HG03342 (cell line): ENCODE measurements at regions not wholly inside any gene's neighbourhood (a gene's known extent, or its start where the extent isn't known, plus 50 kb on each side); places are given as distances from the start of the nearest gene placed in this dataset.
"Not testable (repeated sequence)": the region's sequence is repeated elsewhere in the genome, so short reads cannot be mapped to it uniquely, and the experiment has no call there.

Experiments used
- ATAC-seq: cut with Tn5 transposase; IDR thresholded peaks from one replicate; pipeline ENCODE4 v1.9.1; 2021; ENCODE audit warnings: mild to moderate bottlenecking, moderate library complexity; ENCODE audit not compliant: unreplicated experiment

DNA sequence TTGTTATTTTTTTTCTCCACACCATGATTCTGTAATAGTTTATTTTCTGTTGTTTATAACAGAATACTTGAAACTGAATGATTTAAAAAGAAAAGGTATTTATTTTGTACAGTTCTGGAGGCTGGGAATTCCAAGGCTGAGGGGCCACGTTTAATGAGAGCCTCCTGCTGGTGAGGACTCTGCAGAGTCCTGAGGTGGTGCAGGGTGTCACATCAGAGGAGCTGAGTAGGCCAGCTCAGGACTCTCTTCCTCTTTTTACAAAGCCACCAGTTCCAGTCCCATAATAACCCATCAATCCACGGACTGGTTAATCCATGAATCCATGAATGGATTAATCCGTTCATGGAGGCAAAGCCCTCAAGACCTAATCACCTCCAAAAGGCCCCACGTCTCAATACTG lies 71.6 kb downstream of the TFAP2A start:
- ATAC-seq: no peak

DNA sequence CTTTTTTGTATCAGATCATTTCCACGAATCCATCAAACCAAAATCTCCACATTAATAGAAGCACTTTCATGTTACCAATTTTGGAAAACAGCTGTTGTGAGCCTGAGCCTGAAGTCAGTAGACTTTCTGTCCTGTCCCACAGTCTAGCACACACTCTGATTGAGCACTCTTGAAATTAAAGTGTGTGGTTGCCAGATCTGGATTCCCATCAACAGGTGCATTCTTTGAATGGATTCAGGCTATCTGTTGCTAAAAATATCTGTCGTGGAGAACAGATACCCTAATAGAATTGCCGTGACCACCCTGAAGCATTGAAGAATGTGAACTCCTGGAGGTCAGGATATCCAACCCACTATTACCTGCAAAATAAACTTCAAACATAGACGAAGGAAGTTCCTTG lies 73.3 kb downstream of the TFAP2A start:
- ATAC-seq: no peak

DNA sequence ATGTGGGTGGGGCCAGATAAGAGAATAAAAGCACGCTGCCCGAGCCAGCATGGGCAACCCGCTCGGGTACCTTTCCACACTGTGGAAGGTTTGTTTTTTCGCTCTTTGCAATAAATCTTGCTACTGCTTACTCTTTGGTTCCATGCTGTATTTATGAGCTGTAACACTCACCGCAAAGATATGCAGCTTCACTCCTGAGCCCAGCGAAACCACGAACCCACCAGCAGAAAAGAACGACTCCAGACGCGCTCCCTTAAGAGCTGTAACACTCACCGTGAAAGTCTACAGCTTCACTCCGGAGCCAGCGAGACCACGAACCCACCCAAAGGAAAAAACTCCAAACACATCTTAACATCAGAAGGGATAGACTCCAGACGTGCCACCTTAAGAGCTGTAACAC lies 76.7 kb downstream of the TFAP2A start:
- no peak for ATAC-seq

DNA sequence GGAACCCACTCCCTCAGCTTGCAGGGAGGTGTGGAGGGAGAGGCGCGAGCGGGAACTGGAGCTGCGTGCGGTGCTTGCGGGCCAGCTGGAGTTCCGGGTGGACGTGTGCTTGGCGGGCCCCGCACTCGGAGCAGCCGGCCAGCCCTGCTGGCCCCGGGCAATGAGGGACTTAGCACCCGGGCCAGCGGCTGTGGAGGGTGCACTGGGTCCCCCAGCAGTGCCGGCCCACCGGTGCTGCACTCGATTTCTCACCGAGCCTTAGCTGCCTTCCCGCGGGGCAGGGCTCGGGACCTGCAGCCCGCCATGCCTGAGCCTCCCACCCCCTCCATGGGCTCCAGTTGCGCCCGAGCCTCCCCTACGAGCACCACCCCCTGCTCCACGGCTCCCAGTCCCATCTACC lies 77.5 kb downstream of the TFAP2A start:
- not testable (repeated sequence) for ATAC-seq

DNA sequence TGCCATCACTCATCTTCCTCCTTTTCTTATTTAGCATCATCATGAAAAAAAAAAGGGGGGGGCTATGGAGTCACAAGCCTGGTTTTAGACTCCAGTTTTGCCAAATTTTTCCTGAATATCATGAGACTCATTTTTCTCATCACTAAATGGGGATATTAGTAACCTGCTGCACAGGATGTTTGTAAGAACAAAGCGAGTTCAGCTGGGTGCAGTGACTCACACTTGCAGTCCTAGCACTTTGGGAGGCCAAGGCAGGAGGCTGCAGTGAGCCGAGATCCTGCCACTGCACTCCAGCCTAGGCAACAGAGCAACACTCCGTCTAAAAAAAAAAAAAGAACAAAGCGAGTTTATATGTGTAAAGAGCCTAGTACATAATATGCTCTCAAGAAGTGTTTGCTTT lies 82.8 kb downstream of the TFAP2A start:
- ATAC-seq: no peak

DNA sequence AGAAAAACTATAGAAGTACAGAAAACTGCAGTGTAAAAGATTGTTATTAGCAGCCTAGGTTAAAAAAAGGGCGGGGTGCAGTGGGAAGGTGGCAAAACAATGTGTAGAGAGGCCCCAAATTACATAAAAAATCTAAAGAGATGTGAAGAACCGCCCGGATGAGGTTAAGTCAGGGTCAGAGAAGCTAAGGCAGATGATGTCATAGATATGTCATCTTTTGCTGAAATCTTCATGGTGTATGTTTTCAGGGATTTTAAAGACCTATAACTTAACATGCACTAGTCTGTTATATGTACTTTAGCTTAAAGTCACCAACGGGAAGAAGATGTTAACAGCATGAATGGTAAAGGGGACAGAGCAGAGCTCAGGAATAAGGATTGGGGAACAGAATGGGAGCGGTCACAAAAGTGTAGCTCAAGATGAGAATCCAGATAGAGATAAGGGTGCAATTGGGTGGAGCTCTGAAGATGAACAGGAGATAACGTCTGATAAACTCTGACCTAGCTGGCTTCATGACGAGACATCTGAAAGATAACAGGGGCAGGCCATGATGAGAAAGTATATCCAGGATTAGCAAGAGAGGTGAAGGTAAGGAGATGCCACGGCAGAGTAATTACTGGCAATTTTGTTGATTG lies 83.4 kb downstream of the TFAP2A start:
- no peak for ATAC-seq

DNA sequence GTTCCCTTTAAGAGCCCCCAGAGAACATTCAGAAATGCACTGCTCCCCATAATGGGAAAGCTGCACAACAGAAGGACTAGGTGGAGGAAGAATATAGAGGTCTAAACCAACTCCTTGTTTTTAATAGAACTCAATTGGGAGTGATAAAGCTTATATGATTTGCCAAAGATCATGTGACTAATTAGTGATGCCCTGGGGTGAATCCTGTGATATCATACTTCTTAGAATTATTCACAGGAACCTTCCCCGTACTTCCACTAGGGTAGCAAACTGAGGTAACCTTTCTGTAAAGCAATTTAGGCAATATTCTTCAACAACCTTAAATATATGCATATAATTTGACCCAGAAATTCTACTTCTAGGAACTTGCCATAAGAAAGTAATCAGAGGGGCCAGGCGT lies 84.4 kb downstream of the TFAP2A start:
- ATAC-seq: no peak

DNA sequence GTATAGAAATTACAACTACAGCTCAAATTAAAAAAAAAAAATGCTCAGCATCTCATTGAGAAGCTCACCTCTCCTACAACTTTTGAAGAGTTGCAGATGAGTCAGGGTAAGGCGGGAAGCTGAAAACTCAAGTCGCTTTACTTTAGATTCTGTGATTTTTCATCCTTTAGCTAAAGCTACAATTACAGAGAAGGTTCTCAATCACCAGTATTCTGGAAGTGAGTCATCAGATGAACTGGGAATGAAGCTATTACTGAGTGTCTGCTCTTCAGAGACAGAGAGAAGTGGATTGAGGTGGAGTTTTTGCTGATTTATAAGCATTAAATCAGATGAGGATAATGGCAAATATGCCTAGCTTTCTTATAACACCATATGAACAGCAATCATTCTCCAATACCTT lies 91.9 kb downstream of the TFAP2A start:
- no peak for ATAC-seq

DNA sequence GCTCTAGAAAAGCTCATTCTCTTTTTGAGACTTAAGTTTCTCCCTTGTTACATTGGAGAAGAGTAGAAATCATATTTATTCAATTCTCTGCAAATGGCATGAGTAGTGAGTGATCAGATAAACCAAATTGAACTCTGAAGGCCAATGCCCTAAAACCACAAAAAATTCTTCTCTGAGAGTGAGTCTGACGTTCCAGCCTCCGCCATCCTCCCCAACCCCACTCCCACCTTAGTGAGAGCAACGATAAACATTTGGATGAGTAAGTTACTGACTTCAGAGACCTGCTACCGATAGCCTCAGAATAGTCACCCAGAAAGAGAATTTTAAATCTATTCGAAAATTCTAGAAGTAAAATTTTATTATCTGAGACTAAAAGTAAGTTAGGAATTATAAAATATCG lies 94.6 kb downstream of the TFAP2A start:
- ATAC-seq: no peak

DNA sequence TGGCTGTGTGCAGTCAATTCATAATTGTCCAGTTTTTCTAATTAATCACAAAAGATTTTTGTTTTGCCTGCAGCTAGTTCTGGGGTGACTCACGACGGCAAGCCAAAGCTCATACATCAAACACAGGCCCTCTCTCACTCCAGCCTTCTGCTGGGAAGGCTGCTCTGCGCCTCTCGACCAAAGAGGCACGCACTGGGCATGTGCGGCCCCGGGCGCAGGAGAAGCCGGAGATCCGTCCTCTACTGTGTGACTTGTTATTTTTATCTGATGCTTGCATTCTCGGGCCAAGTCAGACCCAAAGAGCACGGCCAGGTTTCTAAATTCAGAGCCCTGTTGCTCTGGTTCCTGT lies 98.5 kb downstream of the TFAP2A start:
- no peak for ATAC-seq

DNA sequence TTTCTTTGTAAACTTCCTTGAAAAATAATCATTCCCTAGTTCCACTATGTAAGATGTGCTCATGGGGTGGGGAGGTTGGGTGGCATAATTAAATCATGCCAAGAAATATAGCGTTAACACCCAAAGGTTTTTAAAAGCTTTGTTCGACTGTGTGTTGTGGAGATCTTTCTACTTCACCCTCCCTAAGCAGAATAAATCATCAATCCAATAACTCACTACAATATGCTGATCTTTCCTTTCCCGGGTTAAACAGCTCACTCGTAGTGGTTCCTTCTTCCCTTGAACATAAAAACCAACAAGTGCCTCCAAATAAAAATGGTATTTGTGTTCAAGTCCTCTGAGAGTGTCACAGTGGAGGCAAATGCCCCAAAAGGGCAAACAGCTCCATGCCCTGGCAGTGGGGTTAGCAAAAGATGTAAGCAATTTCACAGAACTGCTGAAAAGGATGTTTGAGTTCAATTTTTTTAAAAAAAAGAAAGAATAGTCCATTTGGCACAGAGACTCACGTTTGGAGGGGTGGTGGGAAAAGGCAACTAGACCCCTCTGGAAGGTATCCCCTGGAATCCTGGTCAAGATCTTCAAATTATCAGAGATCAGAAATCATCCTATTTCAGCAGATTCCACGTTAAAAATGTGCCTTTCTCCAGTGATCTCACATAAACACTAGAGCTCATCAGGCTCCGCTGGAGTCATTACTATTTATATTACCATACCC lies 99.1 kb downstream of the TFAP2A start:
- ATAC-seq: no peak

DNA sequence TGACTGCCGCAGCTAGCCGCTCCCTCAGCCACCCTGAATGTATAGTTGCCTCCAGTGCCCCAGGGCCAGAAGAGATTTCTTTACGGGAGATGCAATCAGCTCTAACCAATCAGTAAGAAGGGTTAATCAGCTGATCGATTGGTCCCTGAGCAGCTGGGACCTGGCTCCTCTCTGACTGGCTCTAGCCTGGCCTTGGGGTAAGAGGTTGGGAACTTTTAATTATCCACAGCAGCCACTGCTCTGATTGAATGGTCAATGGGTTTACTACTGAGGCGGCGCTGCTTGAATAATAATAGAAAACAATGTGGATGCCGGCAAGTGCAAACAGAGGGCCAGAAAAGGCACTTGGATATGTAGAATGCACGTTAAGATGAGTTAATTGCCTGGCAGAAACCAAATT lies 99.8 kb downstream of the TFAP2A start:
- ATAC-seq: no peak

DNA sequence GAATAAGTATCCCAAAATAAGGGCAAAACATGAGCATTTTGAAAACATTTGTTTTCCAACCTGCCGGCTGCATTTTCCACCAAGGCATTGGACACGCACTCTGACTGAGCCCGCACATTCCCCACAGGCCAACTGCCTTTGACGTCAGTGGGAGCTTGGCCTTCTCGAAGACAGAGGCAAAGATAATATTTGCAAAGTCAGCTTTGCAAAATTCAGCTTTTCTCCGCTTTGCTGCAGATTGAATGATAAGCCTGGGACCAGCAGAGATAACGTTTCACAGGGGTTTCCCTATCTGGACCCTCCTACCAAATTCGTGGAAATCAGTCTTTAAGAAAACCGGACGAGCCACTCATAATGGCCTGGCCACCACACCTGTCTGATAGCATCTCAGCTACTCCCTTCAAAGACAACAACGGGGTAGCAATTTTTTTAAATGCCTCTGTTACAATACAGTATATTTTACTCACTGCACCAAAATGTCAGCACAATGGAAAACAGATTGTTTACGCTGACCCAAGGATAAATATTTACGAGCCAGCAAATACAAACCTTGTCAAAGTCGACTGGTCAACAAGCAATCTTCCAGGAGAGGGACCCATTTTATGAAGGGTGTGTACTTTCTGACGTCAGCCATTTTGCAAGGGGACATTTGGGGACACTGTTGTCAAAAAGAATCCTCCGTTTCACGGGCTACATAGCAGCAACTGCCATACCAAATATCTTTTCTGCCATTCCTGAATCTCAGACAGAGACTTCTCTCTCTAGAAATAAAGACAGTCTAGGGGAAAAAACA lies 100.5 kb downstream of the TFAP2A start:
- no peak for ATAC-seq

DNA sequence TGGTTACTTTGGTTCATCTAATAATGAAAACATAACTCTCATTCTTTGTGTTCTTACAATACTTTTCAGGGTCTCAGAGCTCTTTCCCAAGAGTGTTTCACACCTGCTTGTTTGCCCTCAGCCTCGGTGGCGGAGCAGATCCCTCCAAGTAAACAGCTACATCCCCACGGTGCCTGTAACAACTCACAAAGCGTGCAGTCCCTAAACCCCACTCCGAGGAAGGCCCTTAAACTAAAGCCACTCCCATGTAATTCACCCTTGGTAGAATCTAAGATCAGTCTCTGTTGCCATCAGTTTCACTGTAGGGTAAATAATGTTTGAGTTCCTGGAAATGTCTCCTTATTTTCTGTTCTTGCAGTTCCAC lies 101.1 kb downstream of the TFAP2A start:
- ATAC-seq: no peak

DNA sequence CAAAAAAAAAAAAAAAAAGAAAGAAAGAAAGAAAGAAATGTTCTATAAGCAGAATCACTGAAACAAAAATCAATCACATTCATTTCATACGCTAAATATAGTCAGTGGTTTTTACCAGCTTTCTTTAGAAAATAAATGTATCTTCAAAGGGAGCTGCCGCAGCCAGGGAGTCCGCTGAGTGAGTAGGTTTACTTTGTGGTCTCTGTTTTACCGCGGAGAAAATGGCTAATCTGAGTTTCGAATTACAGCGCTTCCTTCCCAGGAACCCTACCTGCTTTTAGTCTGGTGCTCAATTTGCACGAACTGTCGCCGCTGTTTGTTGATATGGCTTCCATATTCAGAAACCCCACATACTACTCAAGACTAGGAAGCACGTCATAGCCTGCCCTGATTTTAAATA lies 102.4 kb downstream of the TFAP2A start:
- no peak for ATAC-seq

DNA sequence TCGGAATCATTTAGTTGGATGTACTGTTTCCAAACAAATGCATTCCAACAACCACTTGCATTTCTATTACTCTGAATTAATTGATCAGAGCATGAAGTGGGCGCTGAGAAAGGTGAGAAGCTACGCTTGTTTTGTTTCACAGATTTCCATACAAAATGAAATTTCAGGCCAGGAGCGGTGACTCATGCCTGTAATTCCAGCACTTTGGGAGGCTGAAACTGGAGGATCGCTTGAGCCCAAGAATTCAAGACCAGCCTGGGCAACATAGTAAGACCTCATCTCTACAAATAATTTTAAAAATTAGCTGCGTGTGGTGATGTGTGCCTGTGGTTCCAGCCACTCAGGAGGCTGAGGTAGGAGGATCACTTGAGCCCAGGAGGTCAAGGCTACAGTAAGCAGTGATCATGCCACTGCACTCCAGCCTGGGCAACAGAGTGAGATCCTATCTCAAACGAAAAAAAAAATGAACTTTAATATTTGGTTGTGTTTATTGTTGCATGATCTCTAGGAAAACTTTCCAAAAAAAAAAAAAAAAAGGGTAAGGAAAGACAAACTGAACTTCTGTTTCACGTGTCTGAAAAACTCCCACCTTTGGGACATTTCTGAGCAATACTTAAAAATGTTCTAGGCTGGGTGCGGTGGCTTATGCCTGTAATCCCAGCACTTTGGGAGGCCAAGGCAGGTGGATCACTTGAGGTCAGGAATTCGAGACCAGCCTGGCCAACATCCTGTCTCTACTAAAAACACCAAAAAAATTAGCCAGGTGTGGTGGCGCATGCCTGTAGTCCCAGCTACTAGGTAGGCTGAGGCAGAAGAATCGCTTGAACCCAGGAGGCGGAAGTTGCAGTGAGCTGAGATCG lies 103.1 kb downstream of the TFAP2A start:
- not testable (repeated sequence) for ATAC-seq

DNA sequence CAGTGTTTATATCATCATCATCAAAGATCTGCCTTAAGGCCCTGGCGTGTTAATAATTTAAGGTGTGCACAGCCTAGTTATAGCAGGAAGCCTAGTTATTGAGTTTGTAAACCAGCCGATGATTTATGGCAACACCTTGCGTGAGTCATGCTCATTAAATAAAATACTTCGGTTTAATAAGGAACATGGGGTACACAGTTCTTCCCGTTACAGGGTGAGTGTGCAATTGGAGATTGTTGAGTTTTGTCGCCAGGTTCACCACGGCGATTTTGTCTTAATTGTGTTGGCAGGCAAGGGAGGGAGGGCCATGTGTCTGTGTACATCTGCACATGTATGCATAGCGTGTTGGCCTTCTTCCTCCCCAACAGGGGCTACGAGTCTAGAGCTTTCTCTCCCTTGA lies 104.0 kb downstream of the TFAP2A start:
- no peak for ATAC-seq

DNA sequence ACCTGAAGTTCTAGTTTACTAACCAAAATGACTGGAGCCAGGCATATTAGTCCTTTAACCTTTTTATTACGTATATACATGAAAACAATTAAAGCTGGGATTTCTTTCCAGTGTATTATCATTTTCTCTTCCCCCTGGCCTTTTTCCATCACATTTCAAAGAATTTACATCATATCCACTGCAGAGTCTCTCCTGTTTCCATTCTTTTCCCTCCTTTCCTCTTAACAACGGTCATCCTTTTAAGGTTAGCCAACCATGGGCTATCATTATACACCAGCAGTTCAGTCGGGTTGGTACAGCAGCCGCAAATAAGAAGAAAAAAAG lies 104.6 kb downstream of the TFAP2A start:
- ATAC-seq: no peak

DNA sequence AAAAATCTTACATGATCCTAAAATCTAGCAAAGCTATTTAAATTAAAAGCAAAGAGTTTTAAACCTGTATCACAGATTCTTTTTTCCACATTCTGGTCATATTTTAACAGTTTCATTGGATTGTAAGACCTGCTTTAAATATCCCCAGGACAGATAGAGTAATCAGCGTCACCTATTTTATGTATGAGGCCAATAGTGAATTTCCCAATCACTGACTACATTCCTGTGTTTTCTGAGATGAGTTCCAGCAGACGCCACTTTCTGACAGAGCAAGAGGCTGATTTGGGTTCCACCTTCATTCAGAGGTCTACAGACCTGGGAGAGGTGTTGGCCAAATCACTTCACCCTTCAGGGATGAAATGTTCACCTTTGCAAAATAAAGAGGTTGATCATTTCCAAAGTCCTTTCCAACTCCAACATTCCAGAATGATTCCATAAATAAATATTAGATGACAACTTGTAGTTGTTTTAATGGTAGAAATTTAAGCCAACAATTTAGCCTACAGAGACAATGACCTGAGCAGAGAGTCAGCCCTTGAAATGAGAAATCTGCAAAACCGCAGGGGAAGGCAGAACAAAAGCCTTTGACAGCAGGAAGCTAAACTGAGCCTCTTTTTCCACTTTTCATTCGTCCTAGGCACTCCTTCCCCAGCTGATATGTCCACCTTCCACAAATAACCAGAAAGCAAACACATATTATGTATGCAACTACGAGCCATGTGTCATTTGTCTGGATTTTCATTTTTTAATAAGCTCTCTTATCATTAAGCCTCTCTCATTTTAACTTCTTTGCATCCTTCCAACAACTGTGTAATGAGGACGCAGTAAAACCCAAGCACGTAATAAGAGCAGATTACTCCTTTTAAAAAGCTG lies 105.2 kb downstream of the TFAP2A start:
- no peak for ATAC-seq

DNA sequence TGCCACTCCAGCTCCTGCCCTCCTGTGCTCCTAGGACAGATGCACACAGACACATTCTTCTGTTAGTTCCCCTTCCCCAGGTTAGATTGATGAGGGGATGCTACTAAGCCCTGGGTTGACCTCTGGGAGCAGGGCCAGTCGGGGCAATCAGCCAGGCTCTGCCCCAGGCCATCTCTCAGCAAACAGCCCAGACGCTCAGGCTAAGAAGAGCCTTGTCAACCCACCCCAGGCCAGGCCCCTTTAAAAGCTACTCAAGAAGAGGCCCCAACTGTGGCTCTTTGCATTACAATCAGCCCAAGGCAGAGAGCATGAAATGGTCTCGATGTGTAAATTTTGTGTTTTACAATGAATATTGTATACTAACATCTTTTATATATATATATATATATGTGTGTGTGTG lies 107.4 kb downstream of the TFAP2A start:
- no peak for ATAC-seq

DNA sequence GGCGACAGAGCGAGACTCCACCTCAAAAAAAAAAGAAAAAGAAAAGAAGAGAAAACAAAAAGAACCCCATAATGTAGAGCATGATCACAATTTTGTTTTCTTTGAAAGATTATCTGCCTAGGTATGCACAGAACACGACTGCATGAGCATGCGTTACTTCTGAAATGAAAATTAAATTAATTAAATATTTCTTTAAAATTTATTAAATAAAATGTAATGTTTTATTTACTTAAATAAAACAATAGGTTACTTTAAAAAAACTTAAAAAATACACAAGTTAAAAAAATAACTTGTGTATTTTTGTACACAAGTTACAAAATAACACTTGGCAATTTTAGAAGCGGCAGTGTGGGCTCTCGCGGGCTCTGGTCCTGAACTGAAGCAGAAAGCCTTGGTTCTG lies 107.8 kb downstream of the TFAP2A start:
- ATAC-seq: no peak
